HG03108 (cell line): ENCODE measurements at regions not wholly inside any gene's neighbourhood (a gene's known extent, or its start where the extent isn't known, plus 50 kb on each side); places are given as distances from the start of the nearest gene placed in this dataset.

ENCODE experiments used
- ATAC-seq: cut with Tn5 transposase; IDR thresholded peaks from one replicate; pipeline ENCODE4 v1.9.1; 2021; ENCODE audit warnings: moderate library complexity; ENCODE audit not compliant: unreplicated experiment

GRCh38 chrX:40485102-40485826 lies 95.5 kb upstream of the ATP6AP2 start:
- ATAC-seq, result no peak

- no peak for ATAC-seq
Measured at GRCh38 chrX:40484408-40485091, 96.2 kb upstream of the ATP6AP2 start.

DNA sequence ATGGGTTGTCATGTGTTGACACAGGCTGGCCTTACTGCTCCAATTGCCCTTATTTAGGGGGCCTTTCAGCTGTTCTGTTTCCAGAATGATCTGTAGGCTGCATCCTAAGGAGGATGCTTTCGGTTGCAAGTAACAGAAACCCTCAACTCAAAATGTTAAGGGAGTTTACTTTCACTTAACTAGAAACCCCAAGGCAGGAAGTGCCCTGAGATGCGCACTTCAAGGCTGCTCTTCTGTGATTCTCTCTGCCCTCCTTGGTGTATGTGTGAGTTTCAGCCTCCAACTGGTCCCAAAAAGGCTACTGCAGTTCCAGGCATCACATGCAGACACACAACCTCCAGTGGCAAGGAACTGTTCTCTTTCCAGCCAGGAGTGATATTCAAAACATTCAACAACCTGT lies 97.3 kb upstream of the ATP6AP2 start:
- no peak for ATAC-seq

GRCh38 chrX:40479777-40480318 lies 100.9 kb upstream of the ATP6AP2 start:
- ATAC-seq, result no peak

- ATAC-seq, result no peak
Measured at GRCh38 chrX:40478474-40479065, 102.2 kb upstream of the ATP6AP2 start.

GRCh38 chrX:40476958-40477357 lies 103.8 kb upstream of the ATP6AP2 start:
- ATAC-seq, result no peak

DNA sequence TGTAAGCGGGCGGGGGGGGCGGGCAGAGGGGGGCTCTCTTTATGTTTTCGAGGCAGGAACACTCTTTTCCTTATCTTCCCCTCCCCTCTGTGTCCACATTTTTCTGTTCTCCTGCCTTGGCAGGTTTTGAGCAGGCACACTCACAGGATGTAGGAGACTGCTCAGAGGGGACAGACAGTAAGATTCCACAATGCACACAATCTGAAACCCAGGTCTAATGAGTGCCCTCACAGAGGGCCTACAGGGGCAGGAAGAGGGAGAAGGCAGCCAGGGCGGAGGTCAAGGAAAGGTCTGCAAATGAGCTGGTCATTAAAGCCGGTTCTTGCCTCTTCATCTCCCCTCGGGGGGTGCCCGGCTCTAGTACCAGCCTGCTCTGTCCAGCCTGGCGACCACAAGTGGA lies 106.1 kb upstream of the ATP6AP2 start:
- no peak for ATAC-seq

DNA sequence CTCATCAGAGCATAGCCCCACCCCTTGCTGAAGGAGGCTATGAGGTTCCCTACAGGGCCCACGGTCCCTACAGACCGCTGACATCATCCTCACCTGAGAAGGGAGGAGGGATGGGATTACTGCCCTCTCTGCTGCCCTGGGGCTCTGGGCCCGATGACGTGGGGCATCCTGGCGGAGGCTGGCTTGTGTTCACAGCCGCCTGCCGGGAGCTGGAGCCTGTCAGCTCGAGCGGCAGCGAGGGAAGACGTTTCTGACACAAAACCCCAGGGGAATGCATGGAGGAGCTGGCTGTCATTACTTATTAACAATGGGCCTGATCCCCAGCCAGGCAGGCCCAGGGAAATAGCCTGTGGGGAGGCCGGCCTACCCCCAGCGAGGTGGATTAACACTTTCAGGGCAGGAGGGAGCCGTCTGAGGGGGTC lies 106.6 kb upstream of the ATP6AP2 start:
- no peak for ATAC-seq

GRCh38 chrX:40473460-40474204 lies 107.1 kb upstream of the ATP6AP2 start:
- ATAC-seq, result no peak

- ATAC-seq, result peak; percentile 36
Measured at GRCh38 chrX:40471965-40472648, 108.7 kb upstream of the ATP6AP2 start.

GRCh38 chrX:40470830-40471429 lies 109.8 kb upstream of the ATP6AP2 start:
- no peak for ATAC-seq

- ATAC-seq, result no peak
Measured at GRCh38 chrX:40469316-40469715, 111.5 kb upstream of the ATP6AP2 start.

DNA sequence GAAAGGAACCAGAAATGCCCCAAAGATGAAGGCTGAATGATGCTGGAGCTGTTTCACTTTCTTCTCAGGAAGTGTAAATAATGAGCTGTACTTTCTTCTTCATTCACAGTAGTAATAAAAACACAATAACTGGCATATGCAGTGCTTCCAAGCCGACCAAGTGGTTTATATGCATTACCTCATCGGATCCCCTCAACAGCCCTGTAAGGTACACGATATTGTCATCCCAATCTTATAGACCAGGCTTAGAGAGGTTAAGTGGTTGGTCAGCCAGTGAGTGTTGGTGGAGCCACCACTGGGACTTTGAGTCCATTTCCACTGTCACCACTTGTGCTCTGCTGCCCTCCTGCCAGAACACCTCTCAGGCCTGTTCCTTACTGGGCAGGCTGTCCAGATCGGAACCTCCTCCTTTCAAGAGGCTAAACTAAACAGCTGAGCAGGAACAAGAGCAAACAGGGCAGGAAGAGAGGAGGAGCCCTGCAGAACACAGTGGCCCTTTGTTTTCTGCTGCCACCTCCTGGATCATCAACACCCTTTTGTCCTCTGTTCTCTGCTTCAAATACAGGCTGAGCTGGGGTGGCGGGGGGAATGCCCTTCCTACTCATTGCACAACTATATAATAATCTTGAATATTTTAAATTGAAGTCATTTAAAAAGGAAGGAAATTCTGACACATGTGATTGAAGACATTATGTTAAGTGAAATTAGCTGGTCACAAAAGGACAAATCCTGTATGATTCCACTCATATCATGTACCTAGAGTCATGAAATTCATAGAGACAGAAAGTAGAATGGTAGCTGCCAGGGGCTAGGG lies 112.5 kb upstream of the ATP6AP2 start:
- no peak for ATAC-seq

DNA sequence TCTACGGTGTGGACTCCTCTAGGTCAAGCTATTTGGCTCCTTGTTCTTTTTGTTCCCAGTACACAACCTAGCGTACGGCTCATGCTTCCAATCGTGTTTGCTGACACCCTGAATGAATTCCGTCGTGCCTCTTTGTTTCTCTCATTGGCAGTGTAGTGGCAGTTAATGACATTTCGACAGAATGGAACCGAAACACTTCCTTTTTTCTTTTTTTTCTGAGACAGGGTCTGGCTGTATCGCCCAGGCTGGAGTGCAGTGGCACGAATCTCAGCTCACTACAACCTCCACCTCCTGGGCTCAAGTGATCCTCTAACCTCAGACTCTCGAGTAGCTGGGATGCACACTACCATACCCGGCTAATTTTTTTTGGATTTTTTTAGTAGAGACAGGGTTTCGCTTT lies 113.3 kb upstream of the ATP6AP2 start:
- no peak for ATAC-seq

- no peak for ATAC-seq
Measured at GRCh38 chrX:40465735-40466551, 114.8 kb upstream of the ATP6AP2 start.

- ATAC-seq, result no peak
Measured at GRCh38 chrX:40462795-40463194, 118.0 kb upstream of the ATP6AP2 start.

DNA sequence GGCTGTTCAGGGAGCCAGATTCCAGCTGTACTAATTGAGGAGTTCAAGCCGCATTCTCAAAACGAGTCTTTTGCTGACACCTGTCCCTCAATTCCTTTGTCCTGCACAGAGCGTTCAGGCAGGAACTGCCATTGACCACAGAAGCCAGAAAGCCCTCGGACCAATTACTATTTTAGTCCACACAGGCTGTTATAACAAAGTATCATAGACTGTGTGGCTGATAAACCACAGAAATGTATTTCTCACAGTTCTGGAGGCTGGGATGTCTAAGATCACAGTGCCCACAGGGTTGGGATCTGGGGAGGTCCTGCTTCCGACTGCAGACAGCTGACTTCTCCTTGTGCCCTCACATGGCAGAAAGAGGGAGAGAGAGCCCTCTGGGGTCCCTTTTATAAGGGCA lies 119.8 kb upstream of the ATP6AP2 start:
- no peak for ATAC-seq

GRCh38 chrX:40459571-40460158 lies 121.1 kb upstream of the ATP6AP2 start:
- ATAC-seq, result no peak
